ENCODE measurements at regions not wholly inside any gene's neighbourhood (a gene's known extent, or its start where the extent isn't known, plus 50 kb on each side); places are given as distances from the start of the nearest gene placed in this dataset.

- no peak for TF ChIP-seq EZH2phosphoT487 (IDR thresholded peaks at IDR 0.05; ENCODE audit: borderline replicate concordance, low read length)
- TF ChIP-seq, protein P1, sequence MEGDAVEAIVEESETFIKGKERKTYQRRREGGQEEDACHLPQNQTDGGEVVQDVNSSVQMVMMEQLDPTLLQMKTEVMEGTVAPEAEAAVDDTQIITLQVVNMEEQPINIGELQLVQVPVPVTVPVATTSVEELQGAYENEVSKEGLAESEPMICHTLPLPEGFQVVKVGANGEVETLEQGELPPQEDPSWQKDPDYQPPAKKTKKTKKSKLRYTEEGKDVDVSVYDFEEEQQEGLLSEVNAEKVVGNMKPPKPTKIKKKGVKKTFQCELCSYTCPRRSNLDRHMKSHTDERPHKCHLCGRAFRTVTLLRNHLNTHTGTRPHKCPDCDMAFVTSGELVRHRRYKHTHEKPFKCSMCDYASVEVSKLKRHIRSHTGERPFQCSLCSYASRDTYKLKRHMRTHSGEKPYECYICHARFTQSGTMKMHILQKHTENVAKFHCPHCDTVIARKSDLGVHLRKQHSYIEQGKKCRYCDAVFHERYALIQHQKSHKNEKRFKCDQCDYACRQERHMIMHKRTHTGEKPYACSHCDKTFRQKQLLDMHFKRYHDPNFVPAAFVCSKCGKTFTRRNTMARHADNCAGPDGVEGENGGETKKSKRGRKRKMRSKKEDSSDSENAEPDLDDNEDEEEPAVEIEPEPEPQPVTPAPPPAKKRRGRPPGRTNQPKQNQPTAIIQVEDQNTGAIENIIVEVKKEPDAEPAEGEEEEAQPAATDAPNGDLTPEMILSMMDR (IDR thresholded peaks at IDR 0.05; ENCODE audit: low read depth, low read length, poor library complexity, severe bottlenecking), result no peak
- H3K9me2 ChIP-seq (replicated peaks; ENCODE audit: control insufficient read depth, low read length), result no peaks in the 10 kb centered on the region
- no peaks in the 10 kb centered on the region for H4K20me1 ChIP-seq (ENCODE audit: control insufficient read depth, insufficient read depth, low read depth, low read length)
- no peaks in the 10 kb centered on the region for H3K79me2 ChIP-seq (ENCODE audit: control insufficient read depth, low read length)
- no peaks in the 10 kb centered on the region for H3F3A ChIP-seq (ENCODE audit: control insufficient read depth, insufficient read depth)
- no peak overlapping the region for H3K27ac ChIP-seq (ENCODE audit: low read depth, low read length)
- H3K36me3 ChIP-seq (ENCODE audit: control insufficient read depth, low read length), result no peaks in the 10 kb centered on the region
- peaks cover 30% of the 10 kb centered on the region for H3K4me1 ChIP-seq (ENCODE audit: control insufficient read depth, low read length)
- H3K27me3 ChIP-seq (ENCODE audit: control insufficient read depth, low read length), result 0 out of 2 replicates have a peak, but pooled peaks cover 3% of the 10 kb centered on the region
- H3K4me3 ChIP-seq (ENCODE audit: low read length), result no peak overlapping the region
- no peak overlapping the region for H3K4me2 ChIP-seq (ENCODE audit: low read length)
- no peaks in the 10 kb centered on the region for H3K9me3 ChIP-seq (ENCODE audit: control insufficient read depth, insufficient read depth, low read length)
These were observed 59.1 kb upstream of the RASGRP1 start for GRCh38 chr15:38623744-38624143.

- 0 out of 2 replicates have a peak, but pooled peaks cover 3% of the 10 kb centered on the region for H3K27me3 ChIP-seq (ENCODE audit: control insufficient read depth, low read length)
- no peak for TF ChIP-seq EZH2phosphoT487 (IDR thresholded peaks at IDR 0.05; ENCODE audit: borderline replicate concordance, low read length)
- TF ChIP-seq, protein P1 (IDR thresholded peaks at IDR 0.05; ENCODE audit: low read depth, low read length, poor library complexity, severe bottlenecking), result no peak
- H3K9me2 ChIP-seq (replicated peaks; ENCODE audit: control insufficient read depth, low read length), result no peaks in the 10 kb centered on the region
- no peak overlapping the region for H3K4me3 ChIP-seq (ENCODE audit: low read length)
- H4K20me1 ChIP-seq (ENCODE audit: control insufficient read depth, insufficient read depth, low read depth, low read length), result no peaks in the 10 kb centered on the region
- peaks cover 30% of the 10 kb centered on the region for H3K4me1 ChIP-seq (ENCODE audit: control insufficient read depth, low read length)
- H3K9me3 ChIP-seq (ENCODE audit: control insufficient read depth, insufficient read depth, low read length), result no peaks in the 10 kb centered on the region
- H3K4me2 ChIP-seq (ENCODE audit: low read length), result peak overlapping the region; percentile 32
- H3K36me3 ChIP-seq (ENCODE audit: control insufficient read depth, low read length), result no peaks in the 10 kb centered on the region
- no peaks in the 10 kb centered on the region for H3K79me2 ChIP-seq (ENCODE audit: control insufficient read depth, low read length)
- H3K27ac ChIP-seq (ENCODE audit: low read depth, low read length), result no peak overlapping the region
- no peaks in the 10 kb centered on the region for H3F3A ChIP-seq (ENCODE audit: control insufficient read depth, insufficient read depth)
These were observed 59.9 kb upstream of the RASGRP1 start for GRCh38 chr15:38624244-38625205.

DNA sequence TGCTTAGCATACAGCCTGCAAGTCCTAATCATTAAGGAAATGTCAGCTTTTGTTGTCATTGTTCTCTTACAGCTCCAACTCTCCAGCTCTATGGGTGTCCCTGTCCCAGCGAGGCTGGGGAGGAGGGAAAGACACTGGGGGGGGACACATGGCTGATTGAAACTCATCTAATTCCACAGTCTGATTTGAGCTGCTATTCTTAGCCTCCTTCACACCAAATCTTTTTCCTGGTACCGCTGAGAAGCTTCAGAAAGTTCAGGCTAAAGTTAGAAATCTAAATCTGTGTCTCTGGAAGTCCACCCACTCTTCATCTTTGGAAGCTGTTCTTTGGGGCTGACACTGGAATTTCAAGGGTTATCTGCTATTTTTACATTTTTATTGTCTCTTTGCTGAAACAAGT lies 61.3 kb upstream of the RASGRP1 start:
- Histone ChIP-seq H3K4me2 (ENCODE audit: low read length) (no peak overlapping the region), H3K27me3 (ENCODE audit: control insufficient read depth, low read length) (no peaks in the 10 kb centered on the region)

More for the DNA sequence above, 61.3 kb upstream of the RASGRP1 start:
- Histone ChIP-seq H3K9me2 (replicated peaks; ENCODE audit: control insufficient read depth, low read length) (no peaks in the 10 kb centered on the region), H3K9me3 (ENCODE audit: control insufficient read depth, insufficient read depth, low read length) (no peaks in the 10 kb centered on the region), H3K4me1 (ENCODE audit: control insufficient read depth, low read length) (peaks cover 25% of the 10 kb centered on the region), H4K20me1 (ENCODE audit: control insufficient read depth, insufficient read depth, low read depth, low read length) (no peaks in the 10 kb centered on the region), H3K79me2 (ENCODE audit: control insufficient read depth, low read length) (no peaks in the 10 kb centered on the region), H3K36me3 (ENCODE audit: control insufficient read depth, low read length) (no peaks in the 10 kb centered on the region), H3F3A (ENCODE audit: control insufficient read depth, insufficient read depth) (no peaks in the 10 kb centered on the region), H3K4me3 (ENCODE audit: low read length) (no peak overlapping the region), H3K27ac (ENCODE audit: low read depth, low read length) (no peak overlapping the region)
- TF ChIP-seq, protein P1 (IDR thresholded peaks at IDR 0.05; ENCODE audit: low read depth, low read length, poor library complexity, severe bottlenecking), result no peak
- no peak for TF ChIP-seq EZH2phosphoT487 (IDR thresholded peaks at IDR 0.05; ENCODE audit: borderline replicate concordance, low read length)
